ENCODE measurements at regions not wholly inside any gene's neighbourhood (a gene's known extent, or its start where the extent isn't known, plus 50 kb on each side); places are given as distances from the start of the nearest gene placed in this dataset.

GRCh38 chr12:71009430-71010142, 89.0 kb upstream of the PTPRR start:
- DNase-seq: no peak

- no peak for DNase-seq
Measured at GRCh38 chr12:71008616-71009015, 88.1 kb upstream of the PTPRR start.

DNA sequence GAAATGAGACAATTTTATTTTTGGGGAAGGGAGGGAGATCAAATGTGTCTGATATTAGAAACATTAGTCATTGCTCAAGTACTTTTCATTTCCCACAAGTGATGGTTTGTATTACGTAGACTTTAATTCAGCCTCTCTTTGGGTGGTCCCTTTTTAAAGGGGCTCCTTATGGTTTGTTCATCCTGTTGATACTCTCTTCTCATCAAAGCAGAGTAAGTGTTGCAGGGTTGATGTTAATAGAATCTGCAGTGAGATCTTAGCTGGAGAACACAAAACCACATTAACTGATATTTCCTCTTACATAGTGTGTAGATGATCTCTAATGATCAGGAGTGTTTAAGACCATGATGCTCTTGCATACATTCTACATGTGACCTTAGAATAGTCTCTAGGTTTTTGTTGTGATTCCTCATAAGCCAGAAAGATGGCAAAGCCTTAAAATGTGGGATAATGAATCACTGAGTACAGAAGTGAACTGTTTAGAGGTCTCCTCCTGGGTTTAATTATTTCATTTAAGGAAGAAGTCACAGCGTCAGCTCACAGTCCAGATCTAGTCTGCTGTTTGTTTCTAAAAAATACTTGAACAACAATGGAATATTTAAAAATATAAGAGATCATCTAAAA, 87.4 kb upstream of the PTPRR start:
- DNase-seq: no peak

GRCh38 chr12:71007020-71007419, 86.5 kb upstream of the PTPRR start:
- DNase-seq: no peak

GRCh38 chr12:71005166-71005565, 84.6 kb upstream of the PTPRR start:
- no peak for DNase-seq

DNA sequence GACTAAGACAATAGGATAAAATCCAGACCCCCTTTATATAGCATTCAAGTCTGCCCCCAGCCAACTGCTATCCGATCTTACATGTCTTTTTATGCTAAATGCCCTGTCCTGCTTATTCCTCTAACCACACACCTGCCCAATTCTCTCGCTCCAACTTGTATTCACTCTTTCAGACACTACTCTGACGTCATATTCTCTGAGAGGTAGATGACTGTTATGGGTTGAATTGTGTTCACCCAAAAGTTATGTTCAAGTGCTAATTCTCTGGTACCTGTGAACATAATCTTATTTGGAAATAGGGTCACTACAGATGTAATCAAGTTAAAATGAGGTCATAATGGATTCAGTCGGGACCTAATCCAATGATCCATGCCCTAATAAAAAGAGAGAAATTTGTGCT, 84.0 kb upstream of the PTPRR start:
- no peak for DNase-seq

- DNase-seq: no peak
Measured at GRCh38 chr12:71000748-71001147, 80.2 kb upstream of the PTPRR start.

DNA sequence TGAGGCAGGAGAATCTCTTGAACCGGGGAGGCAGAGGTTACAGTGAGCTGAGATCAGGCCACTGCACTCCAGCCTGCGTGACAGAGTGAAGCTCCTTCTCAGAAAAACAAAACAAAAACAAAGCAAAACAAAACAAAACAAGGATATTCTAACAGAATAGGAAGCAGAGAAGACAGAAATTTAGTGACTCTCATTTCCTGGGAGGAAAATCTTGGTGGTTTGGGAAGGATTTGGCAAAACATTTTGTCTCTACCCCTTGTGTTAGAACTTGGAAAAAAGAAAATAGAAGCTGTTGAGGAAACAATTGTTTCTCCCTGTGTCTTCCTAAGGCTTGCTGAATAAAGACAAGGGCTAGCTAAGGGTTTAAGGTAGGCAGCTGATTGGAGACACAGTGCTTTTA, 79.7 kb upstream of the PTPRR start:
- DNase-seq: no peak

DNA sequence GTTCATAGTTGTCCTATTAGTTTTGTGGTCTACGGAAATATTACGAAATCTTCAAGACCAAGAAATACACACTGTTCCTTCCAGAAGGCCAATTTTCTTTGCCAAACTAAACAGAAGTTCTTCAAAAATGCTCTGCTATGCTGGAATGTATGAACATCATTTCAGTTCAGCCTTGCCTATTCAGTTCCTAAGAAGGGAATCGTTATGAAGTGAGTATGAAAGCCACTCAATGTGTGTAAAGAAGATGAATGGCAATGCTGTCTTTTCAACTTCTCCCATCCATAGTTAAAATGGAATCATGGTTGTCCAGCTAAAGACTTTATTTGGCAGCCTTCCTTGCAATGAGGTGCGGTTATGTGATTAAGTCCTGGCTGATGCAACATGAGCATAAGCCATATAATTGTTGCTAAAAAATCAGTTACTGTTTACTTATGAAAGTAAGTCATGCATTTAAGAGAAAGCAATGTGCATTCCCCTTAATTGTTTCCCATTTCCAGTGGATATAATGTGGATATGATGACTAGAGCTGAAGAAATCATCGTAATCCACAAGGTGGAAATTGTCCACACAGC, 73.8 kb upstream of the PTPRR start:
- DNase-seq: no peak

GRCh38 chr12:70989232-70989631, 68.7 kb upstream of the PTPRR start:
- no peak for DNase-seq

GRCh38 chr12:70985850-70986249, 65.3 kb upstream of the PTPRR start:
- no peak for DNase-seq

DNA sequence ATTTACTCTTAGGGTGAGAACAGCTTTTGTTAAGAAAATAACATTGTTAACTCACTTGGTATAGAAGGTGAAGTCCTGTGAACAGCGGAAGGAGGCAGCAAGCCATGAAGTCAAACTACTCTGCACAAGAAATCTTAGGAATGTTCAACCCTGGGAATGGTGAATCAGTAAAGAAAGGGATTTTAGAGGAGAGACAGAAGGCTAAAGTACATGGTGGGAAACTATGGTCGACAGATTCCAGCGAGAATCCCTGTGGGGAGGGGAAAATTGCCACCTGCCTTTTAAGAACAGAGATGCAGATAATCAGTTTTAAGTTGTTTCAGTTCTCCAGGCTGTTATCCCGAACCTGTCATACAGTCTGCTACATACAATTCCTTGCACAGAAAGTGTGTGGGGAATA, 63.2 kb upstream of the PTPRR start:
- no peak for DNase-seq

DNA sequence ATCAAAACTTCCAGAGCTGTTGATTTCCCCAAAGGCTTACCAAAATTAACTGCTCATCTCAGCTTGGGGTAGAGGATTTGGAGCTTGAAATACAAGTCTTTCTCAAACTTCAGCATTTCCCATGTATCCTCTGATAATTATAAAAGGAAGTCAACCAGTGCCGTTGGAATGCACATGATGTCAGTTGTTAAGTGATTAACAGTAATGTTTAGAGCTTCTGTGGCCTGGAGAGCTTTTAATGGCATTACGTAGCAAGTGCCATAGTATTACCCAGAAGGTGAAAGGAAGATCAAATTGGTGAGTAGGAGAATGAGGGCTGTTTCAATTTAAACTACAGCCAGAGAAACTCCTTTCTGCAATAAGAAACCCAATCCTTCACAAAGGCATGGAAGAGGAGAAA, 62.5 kb upstream of the PTPRR start:
- no peak for DNase-seq

DNA sequence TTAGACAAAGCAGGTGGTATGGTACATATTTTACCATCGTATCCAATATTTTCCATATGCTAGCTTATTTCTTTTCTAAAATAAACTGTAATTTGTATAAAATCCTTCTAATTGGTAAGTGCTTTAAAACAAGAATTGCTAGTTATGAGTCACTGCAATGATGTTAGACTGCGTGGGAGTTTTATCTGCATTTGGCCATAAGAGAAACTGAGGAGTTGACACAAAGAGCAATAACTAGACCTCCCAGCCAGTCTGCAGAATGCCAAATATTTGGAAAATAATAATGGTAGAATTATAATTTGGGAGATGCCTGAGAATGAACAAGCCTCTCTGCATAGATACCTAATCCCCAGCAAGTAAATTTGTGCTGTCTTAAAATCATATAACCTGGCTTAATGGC, 61.7 kb upstream of the PTPRR start:
- no peak for DNase-seq

DNA sequence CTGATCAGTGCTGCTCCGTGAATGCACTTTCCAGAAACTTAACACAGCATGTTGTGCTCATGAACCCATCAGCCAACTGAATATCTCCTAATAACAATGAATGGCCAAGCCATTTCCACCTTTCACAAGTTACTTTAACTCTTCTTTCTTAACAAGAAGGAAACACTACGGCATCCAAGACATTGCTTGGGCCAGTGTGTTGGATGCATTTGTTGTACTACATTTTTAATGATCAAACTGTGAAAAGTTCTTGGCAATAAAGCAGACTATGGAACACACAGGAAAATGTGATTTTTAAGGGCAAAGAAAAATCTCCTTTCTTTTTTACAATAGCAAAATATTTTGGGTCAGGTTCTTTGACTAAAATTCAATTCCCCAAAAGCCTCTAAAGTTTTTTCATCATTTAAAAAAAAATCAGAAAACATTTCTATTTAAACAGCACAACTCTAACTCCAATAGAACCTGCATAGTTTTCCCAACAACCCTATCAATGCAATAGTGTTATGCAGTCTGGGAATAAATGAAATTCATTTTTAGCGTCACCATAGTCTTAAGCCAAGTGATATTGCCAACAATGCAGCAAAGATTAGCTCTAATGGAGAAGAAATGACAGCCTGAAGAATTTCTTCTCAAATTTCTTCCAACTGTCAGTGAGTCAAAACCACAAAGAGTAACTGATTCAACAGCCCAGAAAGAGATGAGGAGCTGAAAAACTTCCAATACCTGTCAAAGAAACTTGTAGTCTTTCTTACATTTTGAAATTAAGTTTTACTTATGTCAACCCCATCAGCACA, 50.7 kb upstream of the PTPRR start:
- DNase-seq: no peak
